ENCODE measurements at regions not wholly inside any gene's neighbourhood (a gene's known extent, or its start where the extent isn't known, plus 50 kb on each side); places are given as distances from the start of the nearest gene placed in this dataset.

DNA sequence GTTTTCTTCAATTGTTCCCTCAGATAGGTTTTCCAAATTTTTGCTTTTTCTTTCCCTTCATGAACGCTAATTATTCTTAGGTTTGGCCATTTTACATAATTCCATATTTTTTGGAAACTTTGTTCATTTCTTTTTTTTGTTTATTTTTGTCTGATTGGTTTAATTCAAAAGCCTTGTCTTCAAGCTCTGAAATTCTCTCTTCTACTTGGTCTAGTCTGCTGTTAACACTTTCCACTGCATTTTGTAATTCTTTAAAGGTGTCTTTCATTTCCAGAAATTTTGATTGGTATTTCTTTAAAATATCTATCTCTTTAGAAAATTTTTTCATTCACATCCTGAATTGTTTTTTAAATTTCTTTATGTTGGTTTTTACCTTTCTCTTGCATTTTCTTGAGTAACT, 63.9 kb upstream of the VLDLR start:
- H3K79me2 ChIP-seq (ENCODE audit: control insufficient read depth, insufficient read depth, low read length), result no peaks in the 10 kb centered on the region
- no peaks in the 10 kb centered on the region for H3K9me1 ChIP-seq (replicated peaks; ENCODE audit: control insufficient read depth, extremely low read depth, insufficient read depth, low read length)
- H3K36me3 ChIP-seq (ENCODE audit: control insufficient read depth in 2 of 2, extremely low read depth in 1 of 2, insufficient read depth in 2 of 2, low read length in 2 of 2), result no peaks in the 10 kb centered on the region
- DNase-seq (ENCODE audit: low read depth, low spot score) (no peak), FAIRE-seq (no peak)
- no peak overlapping the region for H3K4me2 ChIP-seq (ENCODE audit: insufficient read depth, low read length)
- H3K9ac ChIP-seq (replicated peaks; ENCODE audit: extremely low read depth, insufficient read depth, low read length), result no peak overlapping the region
- H3K27ac ChIP-seq (ENCODE audit: insufficient read depth, low read depth, low read length), result no peak overlapping the region
- dilution Hi-C loops (cut with MboI; ENCODE audit: extremely low pct_ligation_motif_present, low sequenced_read_pairs) (no loop called here), intact Hi-C loops (cut with micrococcal nuclease) (no loop called here)
- ChIA-PET CTCF (no interaction called here), POLR2A (no interaction called here)
- H3K27me3 ChIP-seq (ENCODE audit: control insufficient read depth in 2 of 2, insufficient read depth in 2 of 2, low read length in 2 of 2), result no peaks in the 10 kb centered on the region
- H3K9me3 ChIP-seq (replicated peaks; ENCODE audit: control insufficient read depth, insufficient read depth, low read length), result no peaks in the 10 kb centered on the region
- no peak overlapping the region for H2AFZ ChIP-seq (ENCODE audit: low read depth, low read length)
- no peak overlapping the region for H3K4me3 ChIP-seq (replicated peaks in 1 of 3; ENCODE audit: insufficient read depth in 1 of 3, low read depth in 1 of 3, low read length in 3 of 3)
- no peaks in the 10 kb centered on the region for H3K4me1 ChIP-seq (ENCODE audit: control insufficient read depth, extremely low read depth, insufficient read depth, low read length)
- H4K20me1 ChIP-seq (replicated peaks; ENCODE audit: control insufficient read depth, extremely low read depth, insufficient read depth, low read length), result no peaks in the 10 kb centered on the region
- BruUV-seq (replicated peaks), result no TSS peak
- TF ChIP-seq FOS (IDR thresholded peaks at IDR 0.05; ENCODE audit: borderline replicate concordance, insufficient read depth, low read length) (no peak), POLR2AphosphoS5 (IDR thresholded peaks at IDR 0.05; ENCODE audit: insufficient read depth, low read depth, low read length) (no peak), MYC (IDR thresholded peaks at IDR 0.05; ENCODE audit: low read depth, low read length) (no peak), EZH2 (IDR thresholded peaks at IDR 0.05; ENCODE audit: borderline replicate concordance, low read depth, low read length, severe bottlenecking) (no peak), GATA2 (IDR thresholded peaks at IDR 0.05; ENCODE audit: insufficient read depth, insufficient read length, low read depth, low read length) (no peak), POLR2A (IDR thresholded peaks at IDR 0.05; ENCODE audit: low read depth, low read length) (no peak), JUN (IDR thresholded peaks at IDR 0.05; ENCODE audit: borderline replicate concordance, insufficient read depth, insufficient read length, low read depth) (no peak)
- TF ChIP-seq, protein P1, sequence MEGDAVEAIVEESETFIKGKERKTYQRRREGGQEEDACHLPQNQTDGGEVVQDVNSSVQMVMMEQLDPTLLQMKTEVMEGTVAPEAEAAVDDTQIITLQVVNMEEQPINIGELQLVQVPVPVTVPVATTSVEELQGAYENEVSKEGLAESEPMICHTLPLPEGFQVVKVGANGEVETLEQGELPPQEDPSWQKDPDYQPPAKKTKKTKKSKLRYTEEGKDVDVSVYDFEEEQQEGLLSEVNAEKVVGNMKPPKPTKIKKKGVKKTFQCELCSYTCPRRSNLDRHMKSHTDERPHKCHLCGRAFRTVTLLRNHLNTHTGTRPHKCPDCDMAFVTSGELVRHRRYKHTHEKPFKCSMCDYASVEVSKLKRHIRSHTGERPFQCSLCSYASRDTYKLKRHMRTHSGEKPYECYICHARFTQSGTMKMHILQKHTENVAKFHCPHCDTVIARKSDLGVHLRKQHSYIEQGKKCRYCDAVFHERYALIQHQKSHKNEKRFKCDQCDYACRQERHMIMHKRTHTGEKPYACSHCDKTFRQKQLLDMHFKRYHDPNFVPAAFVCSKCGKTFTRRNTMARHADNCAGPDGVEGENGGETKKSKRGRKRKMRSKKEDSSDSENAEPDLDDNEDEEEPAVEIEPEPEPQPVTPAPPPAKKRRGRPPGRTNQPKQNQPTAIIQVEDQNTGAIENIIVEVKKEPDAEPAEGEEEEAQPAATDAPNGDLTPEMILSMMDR (IDR thresholded peaks at IDR 0.05; ENCODE audit: extremely low read depth in 1 of 2, insufficient read depth in 1 of 2, low read depth in 1 of 2, low read length in 2 of 2), result no peak
- TF ChIP-seq, protein P2, sequence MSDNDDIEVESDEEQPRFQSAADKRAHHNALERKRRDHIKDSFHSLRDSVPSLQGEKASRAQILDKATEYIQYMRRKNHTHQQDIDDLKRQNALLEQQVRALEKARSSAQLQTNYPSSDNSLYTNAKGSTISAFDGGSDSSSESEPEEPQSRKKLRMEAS (IDR thresholded peaks at IDR 0.05; ENCODE audit: insufficient read depth, insufficient read length), result no peak
